Right atrium auricular region (tissue), 2 donors: ENCODE measurements at regions not wholly inside any gene's neighbourhood (a gene's known extent, or its start where the extent isn't known, plus 50 kb on each side); places are given as distances from the start of the nearest gene placed in this dataset.

Experiments
- DNase-seq: peaks from one replicate; pipeline ENCODE4 v3.0.0-alpha.2; 2019; ENCODE audit warnings: low spot score
- H3K27ac ChIP-seq, 2 donors: fragments of 200-600 bp; sonication (generic); 1 replicate in 1 of 2; 2 replicates in 1 of 2; pipeline ENCODE4 v1.5.1; 2016 to 2019
- H3K27me3 ChIP-seq, 2 donors: fragments of 200-600 bp; sonication (generic); one replicate each; pipeline versions ENCODE4 v1.5.1 to v1.6.0; 2017 to 2019
- H3K36me3 ChIP-seq: fragments of 200-600 bp; sonication (generic); one replicate; pipeline ENCODE4 v1.5.1; 2016
- H3K4me1 ChIP-seq, 2 donors: fragments of 200-600 bp; sonication (generic); one replicate each; pipeline versions ENCODE4 v1.5.1 to v1.6.0; 2017 to 2019
- H3K4me3 ChIP-seq, 2 donors: fragments of 200-600 bp; sonication (generic); 1 replicate in 1 of 2; 2 replicates in 1 of 2; pipeline ENCODE4 v1.5.1; 2017 to 2019; ENCODE audit warnings: mild to moderate bottlenecking in 1 of 2, moderate library complexity in 1 of 2
- H3K9me3 ChIP-seq, 2 donors: fragments of 200-600 bp; sonication (generic); one replicate each; pipeline ENCODE4 v1.5.1; 2019
- TF ChIP-seq, protein P1 (sequence below), 2 donors: fragments of 200-600 bp; sonication (generic); IDR thresholded peaks; one replicate each; pipeline ENCODE4 v1.5.1; 2019; ENCODE audit warnings: antibody characterized with exemption in 2 of 2

DNA sequence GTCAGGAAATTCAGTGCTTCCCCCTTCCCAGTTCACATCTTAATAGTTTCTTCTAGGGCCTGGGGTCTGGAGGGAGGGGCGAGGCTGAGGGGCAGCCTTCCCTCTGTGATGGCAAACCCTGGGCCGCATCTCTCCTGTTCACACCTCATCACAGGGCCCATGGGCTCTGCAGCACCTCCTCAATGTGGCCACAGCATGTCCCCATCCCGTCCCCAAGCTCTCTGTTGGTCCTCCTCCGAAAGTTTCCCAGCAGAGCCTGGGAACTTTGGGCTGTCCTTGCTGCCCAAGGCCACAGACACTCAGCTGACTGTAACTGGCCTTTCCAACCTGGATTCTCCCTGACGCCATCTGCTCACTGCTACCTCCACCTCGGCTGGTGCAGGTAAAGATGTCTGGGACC, 112.7 kb upstream of the PTPRM start:
- no peak overlapping the region for H3K27ac ChIP-seq
- no peaks in the 10 kb centered on the region for H3K27me3 ChIP-seq
- H3K4me1 ChIP-seq = peaks cover 0 to 6% of the 10 kb centered on the region in 2 donors
- DNase-seq = no peak
- H3K36me3 ChIP-seq = no peaks in the 10 kb centered on the region
- TF ChIP-seq, protein P1, sequence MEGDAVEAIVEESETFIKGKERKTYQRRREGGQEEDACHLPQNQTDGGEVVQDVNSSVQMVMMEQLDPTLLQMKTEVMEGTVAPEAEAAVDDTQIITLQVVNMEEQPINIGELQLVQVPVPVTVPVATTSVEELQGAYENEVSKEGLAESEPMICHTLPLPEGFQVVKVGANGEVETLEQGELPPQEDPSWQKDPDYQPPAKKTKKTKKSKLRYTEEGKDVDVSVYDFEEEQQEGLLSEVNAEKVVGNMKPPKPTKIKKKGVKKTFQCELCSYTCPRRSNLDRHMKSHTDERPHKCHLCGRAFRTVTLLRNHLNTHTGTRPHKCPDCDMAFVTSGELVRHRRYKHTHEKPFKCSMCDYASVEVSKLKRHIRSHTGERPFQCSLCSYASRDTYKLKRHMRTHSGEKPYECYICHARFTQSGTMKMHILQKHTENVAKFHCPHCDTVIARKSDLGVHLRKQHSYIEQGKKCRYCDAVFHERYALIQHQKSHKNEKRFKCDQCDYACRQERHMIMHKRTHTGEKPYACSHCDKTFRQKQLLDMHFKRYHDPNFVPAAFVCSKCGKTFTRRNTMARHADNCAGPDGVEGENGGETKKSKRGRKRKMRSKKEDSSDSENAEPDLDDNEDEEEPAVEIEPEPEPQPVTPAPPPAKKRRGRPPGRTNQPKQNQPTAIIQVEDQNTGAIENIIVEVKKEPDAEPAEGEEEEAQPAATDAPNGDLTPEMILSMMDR (IDR thresholded peaks at IDR 0.05) = no peak
- H3K4me3 ChIP-seq = no peak overlapping the region
- no peaks in the 10 kb centered on the region for H3K9me3 ChIP-seq

DNA sequence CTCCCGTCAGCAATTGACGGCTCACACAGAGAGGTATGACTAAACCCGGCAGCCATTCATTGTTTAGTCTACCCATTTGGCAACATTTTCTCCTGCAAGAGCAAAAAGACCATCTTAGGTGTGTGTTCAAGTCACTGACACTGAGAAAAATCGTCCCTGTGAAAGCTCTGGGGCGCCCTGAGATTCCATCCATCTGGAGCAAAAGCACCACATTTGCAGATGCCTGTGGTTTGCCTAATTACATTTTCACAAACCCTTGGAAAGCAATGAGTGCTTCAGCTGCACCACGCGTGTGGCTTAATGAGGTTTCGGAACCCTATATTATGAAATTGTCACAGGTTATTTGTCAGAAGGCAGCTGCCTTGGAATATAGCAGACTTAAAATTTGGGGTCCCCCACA, 110.7 kb upstream of the PTPRM start:
- no peaks in the 10 kb centered on the region for H3K36me3 ChIP-seq
- no peak for DNase-seq
- peaks cover 0 to 16% of the 10 kb centered on the region in 2 donors for H3K4me1 ChIP-seq
- no peak overlapping the region for H3K4me3 ChIP-seq
- TF ChIP-seq, protein P1 (IDR thresholded peaks at IDR 0.05) = no peak
- no peak overlapping the region for H3K27ac ChIP-seq
- no peaks in the 10 kb centered on the region for H3K27me3 ChIP-seq
- no peaks in the 10 kb centered on the region for H3K9me3 ChIP-seq

DNA sequence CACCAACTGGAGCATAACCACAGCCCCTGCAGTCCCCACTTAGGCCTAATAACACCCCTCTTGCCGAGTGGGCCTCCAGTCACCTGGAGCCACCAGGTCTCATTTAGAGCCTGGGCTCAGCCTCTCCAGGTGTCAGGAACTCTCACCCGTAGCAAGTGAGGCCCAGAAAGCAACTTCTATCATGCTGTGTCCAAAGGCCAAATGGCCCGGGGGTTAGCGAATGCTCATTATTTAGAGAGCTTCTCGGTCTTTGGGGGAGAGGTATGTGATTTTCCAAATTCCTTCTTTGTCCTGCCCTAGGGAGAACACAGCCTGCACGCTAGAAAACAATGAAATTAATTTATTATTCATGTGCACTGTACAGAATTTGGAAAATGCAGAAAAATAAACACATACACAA, 109.9 kb upstream of the PTPRM start:
- H3K36me3 ChIP-seq = no peaks in the 10 kb centered on the region
- H3K27ac ChIP-seq = no peak overlapping the region
- DNase-seq = peak; percentile 18
- H3K4me3 ChIP-seq = no peak overlapping the region
- H3K27me3 ChIP-seq = no peaks in the 10 kb centered on the region
- H3K4me1 ChIP-seq = peaks cover 0 to 16% of the 10 kb centered on the region in 2 donors
- no peaks in the 10 kb centered on the region for H3K9me3 ChIP-seq
- TF ChIP-seq, protein P1 (IDR thresholded peaks at IDR 0.05) = no peak

DNA sequence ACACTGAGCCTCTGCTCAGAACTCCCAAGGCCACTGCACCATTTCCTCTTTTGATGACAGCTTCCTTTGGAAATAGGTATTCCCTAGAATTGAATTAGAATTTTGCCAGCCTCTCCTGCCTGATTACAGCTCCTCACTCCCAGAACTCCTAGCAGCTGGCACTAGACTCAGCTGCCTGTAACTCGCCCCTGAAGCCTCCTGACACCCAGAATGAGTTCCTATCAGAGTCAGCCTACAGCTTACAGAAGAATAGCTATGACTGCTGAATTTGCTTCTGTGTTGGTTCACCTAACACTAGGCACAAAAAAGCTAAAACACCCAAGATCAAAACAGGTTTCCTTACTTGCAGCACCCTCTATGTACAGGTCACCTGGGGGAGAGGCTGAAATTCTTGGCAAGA, 108.2 kb upstream of the PTPRM start:
- DNase-seq = peak; percentile 28
- Histone ChIP-seq H3K4me3 (no peak overlapping the region), H3K27ac (no peak overlapping the region), H3K9me3 (no peaks in the 10 kb centered on the region), H3K36me3 (no peaks in the 10 kb centered on the region), H3K4me1 (peaks cover 0 to 16% of the 10 kb centered on the region in 2 donors), H3K27me3 (no peaks in the 10 kb centered on the region)
- TF ChIP-seq, protein P1 (IDR thresholded peaks at IDR 0.05) = no peak

DNA sequence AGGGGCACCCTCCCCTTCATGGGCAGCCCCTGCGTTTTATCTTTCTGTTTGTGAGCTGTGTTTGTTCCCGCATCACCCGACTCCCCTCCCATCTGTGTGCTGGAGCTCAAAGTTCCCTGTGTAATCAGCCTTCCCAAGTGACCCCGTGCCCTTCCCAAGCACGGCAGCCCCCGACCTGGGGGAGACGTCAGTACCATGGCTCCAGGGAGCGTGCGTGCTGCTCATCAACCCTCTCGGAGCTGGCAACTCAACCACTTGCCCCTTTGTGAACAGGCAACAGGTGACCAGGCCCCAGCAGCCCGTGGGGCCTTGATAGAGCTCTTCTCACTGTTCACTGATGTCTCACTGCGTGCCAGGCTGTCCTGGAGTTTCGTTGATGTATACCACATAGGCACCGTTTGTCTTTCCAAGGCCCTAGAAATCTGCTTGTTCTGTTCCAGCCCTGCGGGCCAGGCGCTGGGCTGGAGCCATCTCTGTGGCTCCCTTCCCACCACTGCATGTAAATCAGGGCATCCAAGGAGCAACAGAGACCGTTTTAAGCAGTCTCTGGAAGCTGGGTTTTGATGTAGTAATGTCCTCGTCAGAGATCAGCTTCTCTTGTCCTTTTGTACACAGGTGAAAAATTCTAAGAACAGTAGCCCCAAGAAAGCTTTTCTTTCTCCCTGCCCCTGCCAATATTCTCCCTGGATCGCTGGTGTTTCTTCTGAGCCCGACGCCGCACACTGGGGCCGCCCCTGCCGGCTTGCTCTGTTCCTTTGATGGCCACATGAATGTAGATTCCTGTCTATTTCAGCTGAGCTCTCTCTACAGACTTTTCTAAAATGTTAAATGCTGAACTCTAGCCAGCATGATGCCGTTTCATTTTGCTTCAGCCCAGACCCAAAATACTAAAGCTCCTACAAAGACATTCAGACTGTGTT, 107.0 kb upstream of the PTPRM start:
- Histone ChIP-seq H3K9me3 (no peaks in the 10 kb centered on the region), H3K27ac (peak overlapping the region in 1 of 2 donors; percentile 31), H3K4me1 (peaks cover 0 to 16% of the 10 kb centered on the region in 2 donors), H3K4me3 (peak overlapping the region in 1 of 2 donors; percentile 25), H3K36me3 (no peaks in the 10 kb centered on the region), H3K27me3 (no peaks in the 10 kb centered on the region)
- TF ChIP-seq, protein P1 (IDR thresholded peaks at IDR 0.05) = no peak
- no peak for DNase-seq
